AG09319 (cell line): ENCODE measurements at regions not wholly inside any gene's neighbourhood (a gene's known extent, or its start where the extent isn't known, plus 50 kb on each side); places are given as distances from the start of the nearest gene placed in this dataset.
"Not testable (repeated sequence)": the region's sequence is repeated elsewhere in the genome, so short reads cannot be mapped to it uniquely, and the experiment has no call there.

Experiments
- DNase-seq: peaks from one replicate; pipeline ENCODE4 v3.0.0-alpha.2; 2010; ENCODE audit warnings: low read depth; ENCODE audit errors: extremely low read depth
- TF ChIP-seq, protein P1 (sequence below): IDR thresholded peaks from 2 replicates; pipeline ENCODE4 v1.5.1; 2011; ENCODE audit warnings: low read depth, mild to moderate bottlenecking, inconsistent platforms, low read length, moderate library complexity

DNA sequence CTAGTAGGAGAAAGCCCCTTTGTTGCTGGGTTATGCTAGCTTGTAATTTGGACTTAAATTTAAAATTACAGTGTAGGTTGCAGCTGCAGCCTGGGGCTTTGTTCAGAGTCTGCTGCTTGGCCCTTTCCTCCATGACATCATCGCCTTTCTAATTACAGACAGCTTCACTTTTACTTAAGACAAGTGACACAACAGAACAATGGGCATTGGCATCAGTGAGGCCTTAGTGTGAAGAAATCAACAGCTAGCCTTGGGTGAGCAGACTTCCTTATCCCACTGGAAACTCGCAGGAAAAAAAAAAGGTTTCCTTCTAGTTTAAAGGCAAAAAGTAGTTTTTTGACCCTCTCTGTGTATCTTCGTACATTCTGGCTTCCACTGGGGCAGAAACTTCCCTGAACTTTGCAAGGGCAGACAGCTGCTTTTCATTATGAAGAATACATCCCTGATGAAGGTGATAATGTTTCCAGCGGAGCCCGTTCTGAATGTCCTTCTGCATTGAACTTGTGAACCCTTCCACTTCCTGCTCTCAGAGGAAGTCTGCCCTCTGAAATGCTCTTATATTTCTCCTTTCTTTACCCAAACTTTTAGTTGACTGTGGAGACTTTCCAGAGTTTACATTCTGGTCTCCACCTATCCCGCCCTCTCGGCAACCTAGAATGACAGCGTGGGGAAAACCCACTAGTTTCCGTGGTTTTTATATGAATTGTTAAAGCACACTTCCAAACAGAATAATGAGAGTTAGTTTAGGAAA lies 123.2 kb upstream of the FAM9C start:
- DNase-seq = no peak
- TF ChIP-seq, protein P1, sequence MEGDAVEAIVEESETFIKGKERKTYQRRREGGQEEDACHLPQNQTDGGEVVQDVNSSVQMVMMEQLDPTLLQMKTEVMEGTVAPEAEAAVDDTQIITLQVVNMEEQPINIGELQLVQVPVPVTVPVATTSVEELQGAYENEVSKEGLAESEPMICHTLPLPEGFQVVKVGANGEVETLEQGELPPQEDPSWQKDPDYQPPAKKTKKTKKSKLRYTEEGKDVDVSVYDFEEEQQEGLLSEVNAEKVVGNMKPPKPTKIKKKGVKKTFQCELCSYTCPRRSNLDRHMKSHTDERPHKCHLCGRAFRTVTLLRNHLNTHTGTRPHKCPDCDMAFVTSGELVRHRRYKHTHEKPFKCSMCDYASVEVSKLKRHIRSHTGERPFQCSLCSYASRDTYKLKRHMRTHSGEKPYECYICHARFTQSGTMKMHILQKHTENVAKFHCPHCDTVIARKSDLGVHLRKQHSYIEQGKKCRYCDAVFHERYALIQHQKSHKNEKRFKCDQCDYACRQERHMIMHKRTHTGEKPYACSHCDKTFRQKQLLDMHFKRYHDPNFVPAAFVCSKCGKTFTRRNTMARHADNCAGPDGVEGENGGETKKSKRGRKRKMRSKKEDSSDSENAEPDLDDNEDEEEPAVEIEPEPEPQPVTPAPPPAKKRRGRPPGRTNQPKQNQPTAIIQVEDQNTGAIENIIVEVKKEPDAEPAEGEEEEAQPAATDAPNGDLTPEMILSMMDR = no peak

DNA sequence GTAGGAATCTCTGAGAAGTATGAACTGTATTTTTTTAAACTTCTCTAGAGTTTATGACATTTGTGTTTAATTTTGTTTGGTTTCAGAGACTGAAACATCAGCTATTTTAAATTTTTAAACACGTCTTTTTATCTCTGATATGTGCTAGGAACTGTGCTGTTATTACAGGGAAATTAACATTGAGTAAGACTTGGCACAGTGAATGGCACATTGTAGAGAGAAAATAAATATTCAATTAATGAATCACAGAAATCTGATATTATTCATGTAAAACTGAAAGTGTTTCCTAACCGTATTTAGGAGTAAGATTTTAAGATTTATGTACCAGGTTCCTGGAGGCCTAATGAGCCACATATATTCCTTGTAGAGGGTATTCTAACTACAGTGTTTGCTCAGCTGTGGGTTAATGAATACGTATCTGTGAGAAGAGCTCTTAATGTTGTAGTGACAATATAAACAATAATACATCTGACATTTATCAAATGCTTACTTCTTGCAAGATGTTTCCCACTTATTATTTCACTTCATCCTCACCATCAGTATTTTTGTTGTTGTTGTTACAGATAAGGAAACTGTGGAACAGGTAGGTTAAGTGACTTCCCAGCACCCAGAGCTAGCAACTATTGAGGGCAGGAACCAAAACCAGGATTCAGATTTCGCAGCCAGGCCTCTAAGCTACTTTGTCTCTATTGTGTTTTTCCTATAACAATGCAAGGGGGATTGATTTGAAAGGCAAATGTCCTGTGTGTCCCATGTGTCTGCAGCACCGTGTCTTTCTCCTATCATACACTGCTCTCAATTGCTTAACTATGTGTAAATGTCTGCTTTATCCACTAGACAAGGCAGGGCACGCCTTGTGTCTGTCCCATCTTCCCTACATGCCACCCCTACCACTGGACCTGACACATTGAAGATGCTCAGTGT lies 121.1 kb upstream of the FAM9C start:
- DNase-seq = no peak
- TF ChIP-seq, protein P1 = no peak

DNA sequence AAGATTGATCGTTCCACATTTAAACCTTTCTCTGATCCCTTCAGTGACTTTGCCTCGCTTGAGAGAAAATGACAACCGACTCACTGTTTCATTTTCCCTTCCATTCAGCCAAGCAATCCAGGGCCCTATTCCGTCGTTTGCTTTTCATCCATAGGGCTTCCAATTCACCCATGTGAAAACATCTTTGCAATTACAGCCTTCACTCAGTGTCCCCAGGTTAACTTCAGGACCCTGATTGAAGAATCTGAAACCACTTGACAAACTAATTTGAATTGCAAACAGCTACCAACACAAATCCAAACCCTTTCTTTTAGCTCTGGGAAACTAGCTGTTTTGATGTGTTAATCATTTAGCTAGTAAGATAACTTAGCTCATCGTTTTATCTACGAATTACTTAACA lies 120.2 kb upstream of the FAM9C start:
- TF ChIP-seq, protein P1 = no peak
- no peak for DNase-seq

DNA sequence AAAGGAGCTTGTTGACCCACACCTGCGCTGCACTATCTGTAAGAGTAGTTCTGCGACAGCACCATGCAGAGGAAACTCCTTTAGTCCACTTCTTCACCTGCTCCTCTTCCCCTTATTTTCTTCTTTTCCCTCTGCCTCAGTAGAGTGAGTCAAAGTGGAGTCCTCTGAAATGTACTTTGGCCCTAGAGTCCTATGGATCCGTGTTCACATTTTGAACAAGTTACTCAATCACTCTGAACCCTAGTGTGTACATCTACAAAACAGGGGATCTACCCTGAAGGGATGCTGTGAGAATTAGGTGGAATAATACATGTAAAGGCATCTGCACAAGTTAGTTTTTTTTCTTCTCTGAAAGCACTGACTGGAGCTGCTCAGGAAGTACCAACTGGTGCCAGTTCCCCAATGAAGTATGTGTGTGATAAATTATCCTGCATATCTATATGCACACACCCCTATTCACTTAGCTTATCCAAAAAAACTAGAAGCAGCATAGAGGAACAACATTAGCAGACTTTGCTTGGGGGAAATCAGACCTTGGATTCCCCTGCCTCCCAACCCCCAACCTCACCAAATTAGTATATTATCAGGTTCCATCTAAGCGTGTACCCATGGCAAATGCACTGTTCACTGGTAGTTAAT lies 118.5 kb upstream of the FAM9C start:
- TF ChIP-seq, protein P1 = no peak
- no peak for DNase-seq

DNA sequence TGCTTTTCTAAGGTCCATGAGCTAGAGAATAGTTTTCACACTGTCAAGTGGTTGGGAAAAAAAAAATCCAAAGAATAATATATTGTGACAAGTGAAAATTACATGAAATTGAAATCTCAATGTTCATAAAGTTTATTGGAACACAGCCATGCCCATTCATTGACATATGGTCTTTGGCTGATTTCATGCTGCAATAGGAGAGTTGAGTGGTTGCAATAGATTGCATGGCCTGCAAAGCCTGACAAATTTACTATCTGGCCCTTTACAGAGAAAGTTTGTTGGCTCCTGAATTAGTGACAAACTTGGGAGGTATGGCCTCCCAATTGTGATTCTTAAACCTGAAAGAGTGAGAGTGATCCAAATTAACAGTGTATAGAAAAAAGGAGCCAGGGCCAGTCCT lies 115.5 kb upstream of the FAM9C start:
- TF ChIP-seq, protein P1 = no peak
- DNase-seq = no peak

DNA sequence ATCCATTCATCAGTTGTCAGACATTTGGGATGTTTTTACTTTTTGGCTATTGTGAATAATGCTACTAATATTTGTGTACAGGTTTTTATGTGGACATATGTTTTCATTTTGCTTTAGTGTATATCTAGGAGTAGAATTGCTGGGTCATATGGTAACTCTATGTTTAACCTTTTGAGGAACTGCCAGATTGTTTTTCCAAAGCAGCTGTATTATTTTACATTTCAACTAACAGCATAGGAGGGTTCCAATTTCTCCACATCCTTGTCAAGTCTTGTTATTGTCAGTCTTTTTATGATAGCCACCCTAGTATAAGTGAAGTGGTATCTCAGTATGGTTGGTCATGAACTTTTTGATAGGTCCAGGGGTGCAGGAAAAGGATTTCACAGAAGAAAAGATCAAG lies 114.5 kb upstream of the FAM9C start:
- TF ChIP-seq, protein P1 = no peak
- DNase-seq = no peak

DNA sequence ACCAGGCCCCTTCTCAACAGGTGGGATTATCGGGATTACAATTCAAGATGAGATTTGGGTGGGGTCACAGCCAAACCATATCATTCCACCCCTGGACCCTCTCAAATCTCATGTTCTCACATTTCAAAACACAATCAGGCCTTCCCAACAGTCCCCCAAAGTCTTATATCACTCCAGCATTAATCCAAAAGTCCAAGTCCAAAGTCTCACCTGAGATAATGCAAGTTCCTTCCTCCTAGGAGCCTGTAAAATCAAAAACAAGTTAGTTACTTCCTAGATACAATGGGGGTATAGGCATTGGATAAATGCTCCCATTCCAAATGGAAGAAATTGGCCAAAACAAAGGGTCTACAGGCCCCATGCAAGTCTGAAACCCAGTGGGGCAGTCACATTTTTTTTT lies 111.1 kb upstream of the FAM9C start:
- DNase-seq = not testable (repeated sequence)
